Skeletal muscle tissue (tissue), 3 donors: ENCODE measurements at regions not wholly inside any gene's neighbourhood (a gene's known extent, or its start where the extent isn't known, plus 50 kb on each side); places are given as distances from the start of the nearest gene placed in this dataset.

Source experiments
- H3K27ac ChIP-seq: one replicate; pipeline ENCODE4 v1.7.0; 2013; ENCODE audit warnings: mild to moderate bottlenecking, low read depth, low read length, inconsistent platforms
- H3K27me3 ChIP-seq, 3 donors: one replicate each; pipeline ENCODE4 v1.7.0; 2013; ENCODE audit warnings: low read length in 3 of 3; ENCODE audit not compliant: control insufficient read depth in 3 of 3, insufficient read depth in 3 of 3
- H3K36me3 ChIP-seq, 3 donors: one replicate each; pipeline ENCODE4 v1.7.0; 2013; ENCODE audit warnings: low read length in 3 of 3; ENCODE audit not compliant: control insufficient read depth in 3 of 3, insufficient read depth in 3 of 3
- H3K4me1 ChIP-seq, 3 donors: one replicate each; pipeline ENCODE4 v1.7.0; 2013; ENCODE audit warnings: low read length in 3 of 3, mild to moderate bottlenecking in 3 of 3; ENCODE audit not compliant: control insufficient read depth in 3 of 3, insufficient read depth in 3 of 3
- H3K4me3 ChIP-seq, 3 donors: one replicate each; pipeline ENCODE4 v1.7.0; 2013; ENCODE audit warnings: low read length in 3 of 3
- H3K9ac ChIP-seq, 3 donors: one replicate each; pipeline ENCODE4 v1.7.0; 2013; ENCODE audit warnings: low read length in 3 of 3, mild to moderate bottlenecking in 3 of 3, moderate library complexity in 2 of 3, low read depth in 1 of 3
- H3K9me3 ChIP-seq, 3 donors: one replicate each; pipeline ENCODE4 v1.7.0; 2013; ENCODE audit warnings: low read length in 3 of 3; ENCODE audit not compliant: control insufficient read depth in 3 of 3
- donor health status: Osteomylitis.

DNA sequence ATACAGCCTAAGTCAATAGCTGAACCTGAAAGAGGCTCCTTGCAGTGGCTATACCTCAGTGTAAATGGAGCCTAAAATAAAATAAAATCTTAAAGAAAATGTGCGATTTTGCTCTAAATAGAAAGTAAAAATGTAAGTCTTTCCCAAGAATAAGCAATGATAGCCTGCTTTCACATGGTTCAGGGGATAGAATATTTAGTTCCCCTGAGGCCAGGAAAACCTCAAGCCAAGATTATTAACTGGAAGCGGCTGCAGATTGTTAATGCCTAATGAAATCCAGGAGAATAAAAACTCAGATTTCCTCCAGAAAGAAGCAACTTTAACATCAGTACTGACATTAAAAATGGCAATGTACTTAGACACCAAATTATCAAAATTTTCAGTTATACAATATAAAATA is 463.7 kb downstream of the CYLC2 start:
- Histone ChIP-seq H3K27me3 (no peaks in the 10 kb centered on the region), H3K9ac (no peak overlapping the region), H3K27ac (no peak overlapping the region), H3K36me3 (no peaks in the 10 kb centered on the region), H3K4me3 (no peak overlapping the region), H3K4me1 (no peaks in the 10 kb centered on the region), H3K9me3 (no peaks in the 10 kb centered on the region)

DNA sequence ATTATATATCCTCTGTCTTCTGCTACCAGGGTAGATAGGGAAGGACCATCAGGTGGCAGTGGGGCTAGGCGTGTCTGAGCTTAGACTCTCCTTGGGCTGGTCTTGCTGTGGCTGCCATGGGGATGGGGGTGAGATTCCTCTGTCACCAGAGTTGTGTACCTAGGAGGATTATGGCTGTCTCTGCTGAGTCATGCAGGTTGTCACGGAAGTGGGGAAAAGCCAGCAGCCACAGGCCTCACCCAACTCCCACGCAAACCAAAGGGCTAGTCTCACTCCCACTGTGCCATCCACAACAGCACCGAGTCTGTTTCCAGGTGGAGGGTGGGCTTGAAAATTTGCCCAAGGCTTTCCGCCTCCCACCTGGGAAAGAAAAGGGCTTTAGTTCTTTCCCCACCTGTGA is 476.1 kb downstream of the CYLC2 start:
- Histone ChIP-seq H3K27me3 (no peaks in the 10 kb centered on the region), H3K36me3 (no peaks in the 10 kb centered on the region), H3K27ac (no peak overlapping the region), H3K9ac (no peak overlapping the region), H3K4me1 (no peaks in the 10 kb centered on the region), H3K9me3 (no peaks in the 10 kb centered on the region), H3K4me3 (no peak overlapping the region)

- Histone ChIP-seq H3K9ac (no peak overlapping the region), H3K36me3 (no peaks in the 10 kb centered on the region), H3K4me3 (no peak overlapping the region), H3K4me1 (no peaks in the 10 kb centered on the region), H3K9me3 (no peaks in the 10 kb centered on the region), H3K27me3 (no peaks in the 10 kb centered on the region), H3K27ac (no peak overlapping the region)
Observed at GRCh38 chr9:103474156-103474555, 479.0 kb downstream of the CYLC2 start.

DNA sequence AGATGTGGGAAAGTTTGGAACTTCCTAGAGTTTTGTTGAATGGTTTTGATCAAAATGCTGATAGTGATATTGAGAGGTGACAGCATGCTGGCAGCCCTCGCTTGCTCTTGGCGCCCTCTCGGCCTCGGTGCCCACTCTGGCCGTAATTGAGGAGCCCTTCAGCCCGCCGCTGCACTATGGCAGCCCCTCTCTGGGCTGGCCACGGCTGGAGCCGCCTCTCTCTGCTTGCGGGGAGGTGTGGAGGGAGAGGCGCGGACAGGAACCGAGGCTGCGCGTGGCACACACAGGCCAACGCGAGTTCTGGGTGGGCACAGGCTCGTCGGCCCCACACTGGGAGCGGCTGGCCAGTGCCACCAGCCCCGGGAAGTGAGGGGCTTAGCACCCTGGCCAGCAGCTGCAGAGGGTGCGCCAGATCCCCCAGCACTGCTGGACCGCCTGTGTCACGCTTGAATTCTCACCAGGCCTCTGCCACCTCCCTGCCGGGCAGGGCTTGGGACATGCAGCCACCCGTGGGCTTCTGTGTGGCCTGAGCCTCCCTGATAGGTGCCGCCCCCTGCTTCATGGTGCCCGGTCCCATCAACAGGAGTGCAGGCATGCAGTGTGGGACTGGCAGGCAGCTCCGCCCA is 488.5 kb downstream of the CYLC2 start:
- Histone ChIP-seq H3K36me3 (no peaks in the 10 kb centered on the region), H3K27ac (no peak overlapping the region), H3K27me3 (no peaks in the 10 kb centered on the region), H3K9me3 (no peaks in the 10 kb centered on the region), H3K4me3 (no peak overlapping the region), H3K4me1 (no peaks in the 10 kb centered on the region), H3K9ac (no peak overlapping the region)

GRCh38 chr9:103485138-103485537 is 490.0 kb downstream of the CYLC2 start:
- H3K9ac ChIP-seq = no peak overlapping the region
- no peaks in the 10 kb centered on the region for H3K36me3 ChIP-seq
- H3K4me1 ChIP-seq = no peaks in the 10 kb centered on the region
- no peak overlapping the region for H3K27ac ChIP-seq
- no peaks in the 10 kb centered on the region for H3K9me3 ChIP-seq
- no peaks in the 10 kb centered on the region for H3K27me3 ChIP-seq
- no peak overlapping the region for H3K4me3 ChIP-seq

DNA sequence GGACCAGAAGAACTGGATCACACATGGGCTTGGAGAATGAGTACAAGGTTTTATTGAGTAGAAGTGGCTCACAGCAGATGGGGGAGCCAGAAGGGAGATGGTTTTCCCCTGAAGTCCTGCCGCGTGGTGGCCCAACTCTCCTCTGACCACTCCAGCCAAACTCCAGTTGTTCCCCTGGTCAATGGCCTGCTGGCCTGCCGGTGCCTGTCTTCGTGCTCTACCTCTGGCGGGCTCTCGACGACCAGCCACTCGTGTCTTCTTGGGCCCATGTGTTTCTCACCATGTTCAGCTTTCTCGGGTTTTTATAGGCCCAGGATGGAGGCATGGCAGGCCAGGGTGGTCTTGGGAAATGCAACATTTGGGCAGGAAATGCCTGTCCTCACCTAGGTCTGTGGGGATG is 519.6 kb downstream of the CYLC2 start:
- H3K27ac ChIP-seq = no peak overlapping the region
- H3K4me1 ChIP-seq = no peaks in the 10 kb centered on the region
- H3K27me3 ChIP-seq = no peaks in the 10 kb centered on the region
- no peaks in the 10 kb centered on the region for H3K9me3 ChIP-seq
- H3K36me3 ChIP-seq = no peaks in the 10 kb centered on the region
- no peak overlapping the region for H3K9ac ChIP-seq
- H3K4me3 ChIP-seq = no peak overlapping the region

DNA sequence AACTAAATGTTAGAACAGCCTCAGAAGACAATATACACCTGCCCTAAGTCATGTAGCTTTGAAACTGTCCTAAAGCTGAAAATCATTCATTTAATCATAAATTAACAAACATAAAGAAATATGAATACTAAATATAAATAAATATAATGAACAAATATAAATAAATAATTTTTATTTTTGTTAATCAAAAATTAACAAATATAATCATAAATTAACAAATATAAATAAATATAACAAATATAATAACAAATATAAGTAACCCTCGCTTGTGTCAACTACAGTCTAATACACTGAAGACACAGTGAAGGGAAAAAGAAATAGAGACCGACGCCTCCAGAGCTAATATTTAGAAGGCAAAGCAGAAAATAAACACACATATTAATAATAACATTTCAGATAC is 527.3 kb downstream of the CYLC2 start:
- Histone ChIP-seq H3K36me3 (no peaks in the 10 kb centered on the region), H3K4me1 (no peaks in the 10 kb centered on the region), H3K27me3 (no peaks in the 10 kb centered on the region), H3K4me3 (no peak overlapping the region), H3K27ac (no peak overlapping the region), H3K9ac (no peak overlapping the region), H3K9me3 (no peaks in the 10 kb centered on the region)

DNA sequence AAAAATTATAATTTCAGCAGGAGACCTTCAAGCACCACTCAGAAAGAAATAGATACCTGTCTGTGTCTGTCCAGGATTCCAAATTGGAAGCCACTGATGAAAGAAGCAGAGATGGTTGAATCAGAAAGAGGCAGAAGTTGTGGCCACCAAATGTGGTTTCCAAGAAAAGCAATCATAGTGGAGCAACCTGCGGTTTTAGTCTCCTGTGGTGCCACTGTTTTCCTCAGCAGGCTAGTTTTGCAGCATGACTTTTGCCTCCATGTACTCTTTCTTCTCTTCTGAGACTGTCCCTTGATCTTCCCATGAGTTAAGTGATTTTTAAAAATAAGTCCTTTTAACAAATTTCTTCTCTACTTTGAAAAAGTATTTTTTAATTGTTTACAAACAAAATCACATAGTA is 535.8 kb downstream of the CYLC2 start:
- Histone ChIP-seq H3K9ac (no peak overlapping the region), H3K9me3 (peaks cover 0 to 2% (median 0%) of the 10 kb centered on the region in 3 donors), H3K4me1 (no peaks in the 10 kb centered on the region), H3K27ac (no peak overlapping the region), H3K36me3 (no peaks in the 10 kb centered on the region), H3K27me3 (no peaks in the 10 kb centered on the region), H3K4me3 (no peak overlapping the region)

DNA sequence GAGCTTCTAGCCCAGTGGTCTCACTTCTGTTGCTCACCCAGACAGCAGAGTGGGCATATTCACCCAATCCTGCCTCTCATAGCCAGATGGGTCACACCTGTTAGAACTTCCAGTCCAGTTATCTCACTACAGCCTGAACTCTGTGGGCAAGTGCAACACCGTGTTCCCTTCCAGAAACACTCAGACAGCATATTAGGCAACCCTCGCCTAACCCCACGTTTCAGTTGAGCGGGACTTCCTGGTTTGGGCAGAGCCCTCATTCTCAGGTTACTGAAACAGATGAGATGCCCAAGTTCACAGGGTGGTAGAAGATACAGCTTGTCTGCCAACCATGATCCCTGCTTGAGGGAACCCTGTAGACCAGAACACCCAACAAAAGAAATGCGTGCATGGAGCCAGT is 538.2 kb downstream of the CYLC2 start:
- Histone ChIP-seq H3K27me3 (no peaks in the 10 kb centered on the region), H3K4me1 (no peaks in the 10 kb centered on the region), H3K36me3 (no peaks in the 10 kb centered on the region), H3K9me3 (peaks cover 0 to 2% (median 0%) of the 10 kb centered on the region in 3 donors), H3K27ac (no peak overlapping the region), H3K4me3 (no peak overlapping the region), H3K9ac (no peak overlapping the region)

DNA sequence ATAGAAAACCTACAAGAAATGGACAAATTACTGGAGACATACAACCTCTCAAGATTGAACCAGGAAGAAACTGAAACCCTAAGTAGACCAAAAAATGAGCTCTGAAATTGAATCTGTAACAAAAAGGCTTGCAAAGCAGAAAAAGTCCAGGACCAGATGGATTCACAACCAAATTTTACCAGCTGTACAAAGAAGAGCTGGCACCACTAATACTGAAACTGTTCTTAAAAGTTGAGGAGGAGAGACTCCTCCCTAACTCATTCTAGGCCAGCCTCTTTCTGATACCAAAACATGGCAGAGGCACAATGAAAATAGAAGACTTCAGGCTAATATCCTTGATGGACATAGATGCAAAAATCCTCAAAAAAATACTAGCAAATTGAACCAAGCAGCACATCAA is 542.3 kb downstream of the CYLC2 start:
- Histone ChIP-seq H3K9ac (no peak overlapping the region), H3K4me1 (no peaks in the 10 kb centered on the region), H3K4me3 (no peak overlapping the region), H3K36me3 (no peaks in the 10 kb centered on the region), H3K27me3 (no peaks in the 10 kb centered on the region), H3K9me3 (no peaks in the 10 kb centered on the region), H3K27ac (no peak overlapping the region)

DNA sequence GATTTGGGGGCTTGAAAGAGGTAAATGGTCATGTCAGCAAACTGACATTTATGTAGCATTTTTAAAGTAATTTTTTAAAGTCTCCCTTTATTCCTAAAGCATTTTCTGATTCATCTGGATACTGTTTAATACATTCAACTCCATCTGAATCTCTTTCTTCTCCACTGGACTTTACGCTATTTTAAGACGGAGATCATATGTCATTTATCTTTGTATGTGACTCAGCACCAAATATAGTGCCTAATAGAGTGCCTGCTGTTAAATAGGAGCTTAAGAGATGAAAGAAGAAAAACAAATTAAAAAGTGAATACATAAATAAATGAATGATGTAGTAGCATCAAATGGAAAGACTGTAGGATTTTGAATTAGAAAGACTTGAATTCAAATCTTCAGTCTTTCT is 548.8 kb upstream of the SMC2 start:
- no peak overlapping the region for H3K9ac ChIP-seq
- no peak overlapping the region for H3K27ac ChIP-seq
- H3K4me3 ChIP-seq = no peak overlapping the region
- H3K9me3 ChIP-seq = no peaks in the 10 kb centered on the region
- H3K36me3 ChIP-seq = no peaks in the 10 kb centered on the region
- H3K4me1 ChIP-seq = peaks cover 0 to 6% (median 2%) of the 10 kb centered on the region in 3 donors
- no peaks in the 10 kb centered on the region for H3K27me3 ChIP-seq
